HG03025 (cell line): ENCODE measurements at regions not wholly inside any gene's neighbourhood (a gene's known extent, or its start where the extent isn't known, plus 50 kb on each side); places are given as distances from the start of the nearest gene placed in this dataset.

Source experiments
- ATAC-seq: cut with Tn5 transposase; IDR thresholded peaks from one replicate; pipeline ENCODE4 v1.9.1; 2021; ENCODE audit warnings: mild to moderate bottlenecking, moderate library complexity; ENCODE audit not compliant: unreplicated experiment, low FRiP score

DNA sequence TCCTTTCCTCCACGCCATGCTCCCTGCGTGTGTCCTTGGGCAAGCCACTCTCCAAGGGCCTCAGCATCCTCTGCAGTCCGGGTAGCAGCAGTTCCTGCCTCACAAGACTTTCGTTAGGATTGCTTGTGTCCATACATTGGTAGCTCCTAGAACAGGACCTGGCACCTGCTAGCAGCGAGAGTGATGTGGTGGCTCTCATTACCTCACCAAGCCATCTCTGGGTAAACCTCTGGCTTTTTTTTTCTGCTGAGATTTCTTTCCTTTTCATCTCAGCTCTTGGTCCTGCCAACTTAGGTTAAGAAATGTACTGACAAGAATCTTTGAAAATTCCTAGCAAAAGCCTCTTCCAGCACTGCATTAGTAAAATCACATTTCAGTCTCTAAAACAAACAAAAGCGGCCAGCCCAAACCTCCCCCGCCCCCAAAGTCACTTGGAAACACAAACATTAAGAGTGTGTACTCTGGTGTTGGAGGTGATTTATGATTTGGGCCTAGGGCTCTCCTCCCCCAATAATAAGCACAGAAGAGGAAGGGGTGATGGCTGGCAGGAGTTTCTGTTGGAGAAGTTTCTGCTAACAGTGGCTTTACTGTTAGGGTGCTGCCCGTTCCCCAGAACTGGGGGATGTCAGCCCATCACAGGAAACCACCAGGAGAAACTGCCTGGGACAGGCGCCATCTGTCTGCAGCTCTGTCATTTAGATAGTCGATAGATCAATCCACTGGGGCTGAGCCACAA is 199.2 kb downstream of the CD83 start:
- ATAC-seq: no peak

DNA sequence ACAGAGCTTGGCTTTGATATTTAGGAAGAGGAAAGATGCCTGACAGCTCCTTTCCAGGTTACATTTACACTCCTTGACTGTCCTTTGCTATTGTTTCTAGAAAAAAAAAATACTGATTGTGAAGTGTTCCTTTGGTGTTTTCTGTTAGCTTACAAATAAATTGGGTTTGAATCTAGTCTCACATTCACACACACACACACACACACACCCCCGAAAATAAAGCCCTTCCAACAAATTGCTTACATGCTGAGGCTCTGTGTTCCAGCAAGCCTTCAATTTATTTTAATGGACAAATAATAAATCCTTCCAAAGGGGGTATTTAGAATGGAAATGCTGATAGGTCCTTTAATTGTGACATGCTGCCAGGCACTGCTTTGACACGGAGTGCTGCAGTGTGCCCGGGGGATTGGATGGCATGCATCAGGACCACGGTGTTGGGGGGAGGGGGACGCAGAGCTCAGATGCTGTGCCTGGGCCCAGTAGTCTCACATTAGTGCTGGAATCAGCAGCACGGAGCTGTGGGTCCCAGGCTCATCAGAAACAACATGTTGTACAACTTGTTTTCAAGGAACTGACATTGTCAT is 199.9 kb downstream of the CD83 start:
- no peak for ATAC-seq

DNA sequence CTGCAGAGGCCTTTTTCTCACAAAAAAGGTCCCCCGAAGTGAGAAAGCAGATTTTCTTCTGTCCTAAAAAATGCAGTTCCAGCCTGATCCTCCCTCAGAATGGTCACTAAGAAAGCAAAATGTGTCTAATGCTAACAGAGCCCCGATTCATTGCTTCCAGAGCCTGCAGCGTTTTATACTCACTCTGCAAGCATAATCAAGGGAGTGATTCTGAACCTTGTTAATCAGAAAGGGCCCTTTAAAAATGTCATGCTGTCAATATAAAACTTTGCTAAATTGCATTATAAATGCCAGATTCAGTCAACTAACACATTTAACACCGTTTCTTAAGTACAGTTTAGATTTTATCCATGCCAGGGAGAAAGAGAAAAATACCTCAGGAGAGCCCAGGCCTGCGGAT is 202.8 kb downstream of the CD83 start:
- ATAC-seq: no peak

DNA sequence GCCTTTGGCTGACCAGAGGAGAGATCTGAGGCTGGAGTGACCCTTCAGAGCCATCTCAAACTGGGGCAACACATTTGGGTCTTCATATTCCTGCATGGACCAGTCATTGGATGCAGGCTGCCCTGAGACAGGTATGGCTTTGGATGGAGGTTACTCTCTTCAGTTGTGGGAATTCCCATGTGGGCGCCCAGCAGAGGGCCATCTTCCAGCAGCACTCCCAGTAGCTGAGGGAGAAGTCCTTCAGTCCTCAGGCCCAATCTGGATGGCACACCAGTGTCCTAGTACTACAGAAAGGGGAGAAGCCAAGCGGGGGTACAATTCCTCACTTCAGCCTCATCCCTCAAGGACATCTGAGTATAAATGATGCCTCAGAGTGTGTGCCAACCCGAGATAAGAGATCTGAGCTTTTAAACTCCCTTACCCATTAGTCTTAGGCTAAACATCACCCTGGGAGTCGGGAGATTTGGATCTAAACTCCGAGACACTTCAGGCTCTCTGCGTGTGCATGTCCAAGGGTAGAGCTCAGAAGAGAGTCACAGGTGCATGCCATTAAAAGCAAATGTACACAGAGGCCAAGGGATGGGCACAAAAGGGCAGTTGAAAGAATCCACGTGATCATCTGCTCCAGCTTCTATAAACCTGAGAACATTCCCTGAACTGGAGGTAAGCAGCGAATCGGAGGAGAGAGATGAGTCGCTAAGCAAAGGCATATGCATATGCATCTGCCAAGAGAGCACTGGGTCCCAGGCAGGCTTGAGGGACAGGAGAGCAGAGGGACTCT is 204.6 kb downstream of the CD83 start:
- no peak for ATAC-seq

- no peak for ATAC-seq
Measured at GRCh38 chr6:14322841-14323240, 205.3 kb downstream of the CD83 start.

GRCh38 chr6:14326774-14327173 is 209.2 kb downstream of the CD83 start:
- no peak for ATAC-seq

- ATAC-seq: no peak
Measured at GRCh38 chr6:14328163-14328562, 210.6 kb downstream of the CD83 start.

DNA sequence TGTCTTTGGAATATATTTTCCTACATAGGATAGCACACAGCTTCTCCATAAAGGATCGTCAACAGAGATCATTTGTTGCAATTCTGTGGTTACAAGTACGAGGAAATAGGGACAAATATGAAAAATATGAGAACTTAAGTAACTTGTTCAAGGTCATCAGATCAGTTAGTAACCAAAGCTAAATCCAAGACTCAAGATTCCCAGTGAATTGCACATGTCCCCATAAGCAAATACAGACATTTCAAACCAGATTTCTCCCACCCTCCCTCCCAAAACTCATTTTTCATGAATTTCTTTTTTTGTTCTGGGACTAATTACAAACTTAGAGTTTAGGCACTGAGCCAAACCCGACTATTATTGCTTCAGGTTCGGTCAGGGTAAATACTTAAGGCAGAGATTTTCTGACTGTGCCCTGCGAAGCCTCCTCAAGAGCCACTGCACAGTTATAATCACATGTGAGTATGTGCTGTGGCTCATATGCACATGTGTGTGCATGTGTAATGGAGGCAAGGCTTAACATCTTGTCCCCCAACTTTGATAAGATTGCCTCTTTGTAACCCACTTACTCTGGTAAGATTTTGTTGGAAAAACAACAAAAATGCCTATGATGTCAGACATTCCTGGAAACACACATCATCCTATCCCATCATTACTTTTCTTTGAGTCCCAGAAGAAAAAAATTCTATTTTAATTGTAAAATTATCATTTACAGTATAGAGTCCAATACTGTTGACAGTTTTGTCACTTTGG is 216.2 kb downstream of the CD83 start:
- ATAC-seq: no peak

DNA sequence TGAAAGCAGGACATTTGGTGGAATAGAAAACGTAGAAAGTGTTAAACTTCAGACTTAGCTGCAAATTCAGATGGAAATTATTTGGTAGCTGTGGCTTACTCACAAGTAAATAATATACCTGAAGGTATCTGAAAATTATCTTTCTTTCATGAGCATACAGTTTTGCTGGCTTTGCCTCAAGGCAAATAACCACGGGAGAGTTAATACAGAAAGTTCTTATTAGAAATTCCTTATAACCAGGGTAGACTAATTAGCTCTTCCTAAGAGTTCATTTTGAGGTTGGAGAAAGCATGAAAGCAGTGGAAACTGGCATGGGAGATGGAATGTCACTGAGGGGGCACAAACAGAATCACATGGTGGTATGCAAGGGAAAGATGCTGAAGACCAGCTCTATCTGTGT is 217.5 kb downstream of the CD83 start:
- no peak for ATAC-seq

GRCh38 chr6:14337152-14337551 is 219.6 kb downstream of the CD83 start:
- no peak for ATAC-seq

- no peak for ATAC-seq
Measured at GRCh38 chr6:14339172-14339571, 221.6 kb downstream of the CD83 start.

- no peak for ATAC-seq
Measured at GRCh38 chr6:14339711-14340584, 222.4 kb downstream of the CD83 start.

- no peak for ATAC-seq
Measured at GRCh38 chr6:14344486-14344885, 226.9 kb downstream of the CD83 start.

- ATAC-seq: no peak
Measured at GRCh38 chr6:14348389-14348788, 230.8 kb downstream of the CD83 start.

GRCh38 chr6:14349507-14349906 is 231.9 kb downstream of the CD83 start:
- no peak for ATAC-seq

- ATAC-seq: no peak
Measured at GRCh38 chr6:14350210-14350609, 232.6 kb downstream of the CD83 start.

DNA sequence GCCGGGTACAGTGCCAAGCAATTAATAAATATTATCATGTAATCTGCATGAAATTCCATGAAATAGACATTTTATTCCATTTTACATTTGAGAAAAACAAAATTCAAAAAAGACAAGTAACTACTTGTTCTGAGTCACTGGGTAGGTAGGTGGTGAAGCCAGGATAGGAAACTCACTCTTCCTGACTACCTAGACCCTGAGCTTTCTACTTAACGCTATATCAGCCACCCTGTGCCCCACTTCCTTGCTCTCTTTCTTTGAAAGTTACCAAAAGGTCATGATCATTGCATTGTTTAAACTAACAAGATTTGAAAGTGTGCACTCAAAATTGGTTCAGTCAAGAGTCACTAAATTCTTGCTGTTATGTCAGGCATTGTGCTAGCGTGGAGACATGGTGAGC is 235.7 kb downstream of the CD83 start:
- no peak for ATAC-seq

GRCh38 chr6:14353798-14354197 is 236.2 kb downstream of the CD83 start:
- ATAC-seq: no peak

DNA sequence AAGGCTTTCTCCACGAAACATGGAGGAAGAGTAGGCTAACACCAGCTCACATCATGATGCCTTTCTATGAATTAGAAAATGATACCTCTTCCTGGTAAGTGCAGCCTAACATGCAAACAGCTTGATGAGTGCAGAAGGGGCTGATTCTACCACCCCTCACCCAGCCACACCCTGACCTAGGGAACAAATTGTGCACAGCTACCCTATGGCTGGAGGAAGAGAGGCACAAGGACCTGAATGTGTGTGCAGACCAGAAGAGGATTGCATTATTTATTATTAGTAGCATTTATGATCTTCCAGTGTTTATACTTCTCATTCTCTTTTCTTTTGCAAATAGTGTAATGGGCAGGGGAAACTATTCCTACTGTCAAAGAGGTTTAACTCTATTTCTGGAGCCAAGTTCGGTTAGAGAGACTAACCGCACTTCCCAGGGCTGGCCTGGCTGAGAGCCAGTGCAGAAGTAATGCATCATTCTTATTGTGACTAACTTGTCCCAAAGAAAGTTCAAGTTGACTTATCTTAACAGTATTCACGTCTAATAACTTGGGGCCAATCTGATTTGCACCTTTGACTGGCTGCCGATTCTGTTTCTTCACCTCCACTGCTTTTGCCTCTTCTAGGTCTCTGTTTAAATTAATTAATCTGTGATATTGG is 237.5 kb downstream of the CD83 start:
- no peak for ATAC-seq

DNA sequence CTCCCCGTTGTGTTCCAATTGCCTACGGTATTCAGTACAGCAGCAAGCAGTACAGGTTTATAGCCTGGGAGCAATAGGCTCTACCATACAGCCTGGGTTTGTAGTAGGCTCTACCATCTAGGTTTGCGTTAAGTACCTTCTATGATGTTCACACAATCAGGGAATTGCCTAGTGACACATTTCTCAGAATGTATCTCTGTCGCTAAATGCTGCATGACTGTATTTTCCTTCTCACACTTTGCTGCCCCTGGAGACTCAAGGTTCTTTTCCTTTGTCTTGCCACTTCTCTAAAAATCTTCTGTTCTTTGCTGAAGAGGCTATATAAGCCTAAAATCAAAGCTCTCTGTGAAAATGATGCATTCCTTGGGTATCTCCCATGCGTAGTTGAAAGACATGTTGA is 241.9 kb downstream of the CD83 start:
- ATAC-seq: no peak
